ENCODE measurements at regions not wholly inside any gene's neighbourhood (a gene's known extent, or its start where the extent isn't known, plus 50 kb on each side); places are given as distances from the start of the nearest gene placed in this dataset.

GRCh38 chr6:40815731-40816130 lies 223.3 kb downstream of the UNC5CL start:
- Histone ChIP-seq H3K27ac (replicated peaks) (no peak overlapping the region), H3K4me3 (no peak overlapping the region), H3K9me3 (replicated peaks) (no peaks in the 10 kb centered on the region), H3K4me1 (no peaks in the 10 kb centered on the region), H3K27me3 (ENCODE audit: low read depth) (peaks cover 7% of the 10 kb centered on the region), H3K36me3 (no peaks in the 10 kb centered on the region)
- TF ChIP-seq CTCF (IDR thresholded peaks at IDR 0.05; ENCODE audit: borderline replicate concordance): no peak
- intact Hi-C loops (cut with micrococcal nuclease): no loop called here
- DNase-seq: no peak

- Histone ChIP-seq H3K27me3 (ENCODE audit: low read depth) (peaks cover 9% of the 10 kb centered on the region), H3K27ac (replicated peaks) (no peak overlapping the region), H3K36me3 (no peaks in the 10 kb centered on the region), H3K4me3 (no peak overlapping the region), H3K4me1 (no peaks in the 10 kb centered on the region), H3K9me3 (replicated peaks) (no peaks in the 10 kb centered on the region)
- intact Hi-C loops (cut with micrococcal nuclease): no loop called here
- no peak for TF ChIP-seq CTCF (IDR thresholded peaks at IDR 0.05; ENCODE audit: borderline replicate concordance)
- no peak for DNase-seq
Observed at GRCh38 chr6:40810171-40810570, 223.0 kb upstream of the LRFN2 start.

GRCh38 chr6:40809627-40810026 lies 222.5 kb upstream of the LRFN2 start:
- H3K27me3 ChIP-seq (ENCODE audit: low read depth): peaks cover 9% of the 10 kb centered on the region
- H3K4me3 ChIP-seq: no peak overlapping the region
- intact Hi-C loops (cut with micrococcal nuclease): no loop called here
- H3K27ac ChIP-seq (replicated peaks): no peak overlapping the region
- no peaks in the 10 kb centered on the region for H3K9me3 ChIP-seq (replicated peaks)
- no peaks in the 10 kb centered on the region for H3K4me1 ChIP-seq
- DNase-seq: no peak
- H3K36me3 ChIP-seq: no peaks in the 10 kb centered on the region
- no peak for TF ChIP-seq CTCF (IDR thresholded peaks at IDR 0.05; ENCODE audit: borderline replicate concordance)

- Histone ChIP-seq H3K4me3 (no peak overlapping the region), H3K27ac (replicated peaks) (no peak overlapping the region), H3K36me3 (no peaks in the 10 kb centered on the region), H3K4me1 (peaks cover 4% of the 10 kb centered on the region), H3K27me3 (ENCODE audit: low read depth) (peaks cover 9% of the 10 kb centered on the region), H3K9me3 (replicated peaks) (no peaks in the 10 kb centered on the region)
- intact Hi-C loops (cut with micrococcal nuclease): no loop called here
- TF ChIP-seq CTCF (IDR thresholded peaks at IDR 0.05; ENCODE audit: borderline replicate concordance): no peak
- no peak for DNase-seq
Observed at GRCh38 chr6:40807484-40807883, 220.3 kb upstream of the LRFN2 start.

- DNase-seq: no peak
- no peak overlapping the region for H3K4me3 ChIP-seq
- H3K27ac ChIP-seq (replicated peaks): no peak overlapping the region
- H3K27me3 ChIP-seq (ENCODE audit: low read depth): peaks cover 9% of the 10 kb centered on the region
- no peaks in the 10 kb centered on the region for H3K36me3 ChIP-seq
- H3K9me3 ChIP-seq (replicated peaks): no peaks in the 10 kb centered on the region
- TF ChIP-seq CTCF (IDR thresholded peaks at IDR 0.05; ENCODE audit: borderline replicate concordance): no peak
- peaks cover 6% of the 10 kb centered on the region for H3K4me1 ChIP-seq
- intact Hi-C loops (cut with micrococcal nuclease): no loop called here
Observed at GRCh38 chr6:40806256-40806864, 219.2 kb upstream of the LRFN2 start.

Measured in left ventricle myocardium inferior (tissue), 1 donor.